Osteoblast (primary cell): ENCODE measurements at regions not wholly inside any gene's neighbourhood (a gene's known extent, or its start where the extent isn't known, plus 50 kb on each side); places are given as distances from the start of the nearest gene placed in this dataset.
A peak's percentile ranks its signal among the peaks of the same experiment; 100 is the strongest.

Source experiments
- DNase-seq: peaks from one replicate; pipeline ENCODE4 v3.0.0; 2011; ENCODE audit warnings: low spot score, mixed read lengths; ENCODE audit not compliant: insufficient read length; ENCODE audit errors: missing footprints
- H2AFZ ChIP-seq: 2 replicates; pipeline ENCODE4 v1.6.0; 2011; ENCODE audit warnings: mild to moderate bottlenecking, low read length
- H3K27ac ChIP-seq: 2 replicates; pipeline ENCODE4 v1.5.1; 2011; ENCODE audit warnings: mild to moderate bottlenecking, low read depth, low read length, moderate library complexity
- H3K27me3 ChIP-seq: 2 replicates; pipeline ENCODE4 v1.6.0; 2012; ENCODE audit warnings: mild to moderate bottlenecking, control low read depth, inconsistent platforms, low read length, moderate library complexity; ENCODE audit not compliant: insufficient read depth
- H3K36me3 ChIP-seq: 2 replicates; pipeline ENCODE4 v1.5.1; 2011; ENCODE audit warnings: mild to moderate bottlenecking, low read length, control low read depth, moderate library complexity; ENCODE audit not compliant: insufficient read depth
- H3K4me1 ChIP-seq: 2 replicates; pipeline ENCODE4 v1.5.1; 2011; ENCODE audit warnings: mild to moderate bottlenecking, low read length, control low read depth, moderate library complexity; ENCODE audit not compliant: insufficient read depth
- H3K4me2 ChIP-seq: 2 replicates; pipeline ENCODE4 v1.6.0; 2011; ENCODE audit warnings: mild to moderate bottlenecking, low read length; ENCODE audit not compliant: insufficient read depth
- H3K4me3 ChIP-seq: fragments of 200-600 bp; sonication (generic); 3 replicates; pipeline ENCODE4 v1.5.1; 2012; ENCODE audit warnings: mild to moderate bottlenecking, low read length, inconsistent platforms; ENCODE audit not compliant: insufficient read depth
- H3K79me2 ChIP-seq: 2 replicates; pipeline ENCODE4 v1.6.0; 2012; ENCODE audit warnings: mild to moderate bottlenecking, low read length, control low read depth, inconsistent platforms; ENCODE audit not compliant: insufficient read depth
- H3K9me3 ChIP-seq: 2 replicates; pipeline ENCODE4 v1.5.1; 2011; ENCODE audit warnings: low read depth, low read length, control low read depth
- H4K20me1 ChIP-seq: 2 replicates; pipeline ENCODE4 v1.6.0; 2012; ENCODE audit warnings: mild to moderate bottlenecking, low read length, control low read depth; ENCODE audit not compliant: insufficient read depth
- TF ChIP-seq, protein P1 (sequence below): IDR thresholded peaks from 2 replicates; pipeline ENCODE4 v1.5.1; 2011; ENCODE audit warnings: mild to moderate bottlenecking, low read depth, low read length, moderate library complexity; ENCODE audit errors: extremely low read depth

DNA sequence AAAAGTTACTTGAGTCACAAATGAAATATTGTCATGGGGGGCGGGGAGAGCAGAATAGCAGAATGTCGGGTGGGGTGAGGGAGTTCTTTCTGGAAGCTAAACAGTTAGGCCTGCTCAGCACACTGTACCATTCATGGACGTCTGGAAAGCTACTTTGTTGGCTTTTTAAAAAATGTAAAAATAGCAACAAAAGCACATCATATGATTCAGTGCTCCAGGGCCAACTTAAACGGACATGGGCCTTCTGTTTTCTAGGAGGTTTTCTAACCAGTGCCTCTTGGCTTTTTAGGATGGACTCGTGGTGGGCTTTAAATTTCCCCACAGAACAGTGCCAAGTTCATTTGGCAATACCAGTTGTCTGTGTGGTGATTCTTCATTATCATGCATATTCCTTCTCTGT lies 57.4 kb upstream of the CLCN4 start:
- Histone ChIP-seq H3K27ac (no peak overlapping the region), H3K4me3 (no peak overlapping the region)

DNA sequence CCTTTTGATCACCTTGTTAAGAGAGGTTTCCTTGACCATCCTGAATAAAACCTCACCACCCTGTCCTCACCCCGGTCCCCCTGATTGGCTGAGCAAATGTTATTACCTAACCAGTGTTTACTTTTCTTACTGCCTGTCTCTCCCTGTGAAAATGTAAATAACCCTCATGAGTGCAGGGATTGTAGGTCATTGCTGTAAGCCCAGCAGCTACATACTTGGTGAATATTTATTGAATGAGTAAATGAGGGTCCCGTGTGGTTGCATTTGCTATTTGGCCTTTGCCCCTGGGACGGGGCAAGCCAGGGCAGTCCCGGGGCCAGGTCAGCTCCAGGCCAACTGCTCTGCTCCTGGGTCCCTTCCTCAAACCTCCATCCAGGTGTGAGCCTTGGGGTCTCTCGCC lies 55.5 kb upstream of the CLCN4 start:
- Histone ChIP-seq H3K27ac (no peak overlapping the region), H2AFZ (no peak overlapping the region), H4K20me1 (no peaks in the 10 kb centered on the region), H3K9me3 (no peaks in the 10 kb centered on the region), H3K4me3 (no peak overlapping the region), H3K4me2 (no peak overlapping the region), H3K27me3 (no peaks in the 10 kb centered on the region), H3K36me3 (peaks cover 6% of the 10 kb centered on the region), H3K79me2 (no peaks in the 10 kb centered on the region), H3K4me1 (peaks cover 4% of the 10 kb centered on the region)
- DNase-seq, result no peak
- TF ChIP-seq, protein P1, sequence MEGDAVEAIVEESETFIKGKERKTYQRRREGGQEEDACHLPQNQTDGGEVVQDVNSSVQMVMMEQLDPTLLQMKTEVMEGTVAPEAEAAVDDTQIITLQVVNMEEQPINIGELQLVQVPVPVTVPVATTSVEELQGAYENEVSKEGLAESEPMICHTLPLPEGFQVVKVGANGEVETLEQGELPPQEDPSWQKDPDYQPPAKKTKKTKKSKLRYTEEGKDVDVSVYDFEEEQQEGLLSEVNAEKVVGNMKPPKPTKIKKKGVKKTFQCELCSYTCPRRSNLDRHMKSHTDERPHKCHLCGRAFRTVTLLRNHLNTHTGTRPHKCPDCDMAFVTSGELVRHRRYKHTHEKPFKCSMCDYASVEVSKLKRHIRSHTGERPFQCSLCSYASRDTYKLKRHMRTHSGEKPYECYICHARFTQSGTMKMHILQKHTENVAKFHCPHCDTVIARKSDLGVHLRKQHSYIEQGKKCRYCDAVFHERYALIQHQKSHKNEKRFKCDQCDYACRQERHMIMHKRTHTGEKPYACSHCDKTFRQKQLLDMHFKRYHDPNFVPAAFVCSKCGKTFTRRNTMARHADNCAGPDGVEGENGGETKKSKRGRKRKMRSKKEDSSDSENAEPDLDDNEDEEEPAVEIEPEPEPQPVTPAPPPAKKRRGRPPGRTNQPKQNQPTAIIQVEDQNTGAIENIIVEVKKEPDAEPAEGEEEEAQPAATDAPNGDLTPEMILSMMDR, result no peak

More for the DNA sequence above, 57.4 kb upstream of the CLCN4 start:
- Histone ChIP-seq H3K9me3 (no peaks in the 10 kb centered on the region), H3K4me1 (peaks cover 4% of the 10 kb centered on the region), H4K20me1 (no peaks in the 10 kb centered on the region), H3K27me3 (no peaks in the 10 kb centered on the region), H3K4me2 (no peak overlapping the region), H3K36me3 (peaks cover 15% of the 10 kb centered on the region), H3K79me2 (no peaks in the 10 kb centered on the region), H2AFZ (no peak overlapping the region)
- TF ChIP-seq, protein P1, result no peak
- no peak for DNase-seq

DNA sequence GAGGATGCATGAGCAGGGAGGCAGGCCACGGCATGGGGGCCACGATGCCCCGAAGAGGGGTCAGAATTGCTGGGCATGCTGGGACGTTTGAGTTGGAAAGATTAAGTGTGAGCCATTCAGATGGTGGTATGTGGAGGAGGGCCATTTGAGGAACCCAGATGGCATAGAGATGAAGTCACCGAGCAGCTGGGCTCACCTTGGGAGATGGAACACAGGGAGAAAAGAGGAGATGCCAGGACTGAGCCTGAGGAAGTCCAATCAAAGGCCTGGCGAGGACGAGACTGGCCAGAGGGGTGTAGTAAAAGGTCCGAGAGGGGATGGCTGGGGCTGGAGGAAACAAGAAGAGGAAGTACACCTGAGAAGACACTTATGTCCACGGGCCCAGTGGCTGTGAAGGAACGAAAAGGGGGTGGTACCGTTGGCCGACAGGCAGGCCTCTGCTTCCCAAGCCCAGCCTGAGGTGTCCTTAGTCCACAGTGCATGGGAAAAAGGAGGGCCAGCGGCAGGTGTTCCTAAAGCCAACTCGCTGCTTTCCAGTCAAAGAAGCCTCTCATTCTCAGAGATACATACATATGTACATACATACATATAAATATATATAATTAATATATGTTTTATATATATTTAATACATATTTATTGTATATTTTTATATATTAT lies 54.6 kb upstream of the CLCN4 start:
- peaks cover 4% of the 10 kb centered on the region for H3K4me1 ChIP-seq
- DNase-seq, result no peak
- no peak overlapping the region for H3K27ac ChIP-seq
- H3K4me3 ChIP-seq, result no peak overlapping the region
- no peaks in the 10 kb centered on the region for H3K27me3 ChIP-seq
- TF ChIP-seq, protein P1, result no peak
- no peaks in the 10 kb centered on the region for H3K9me3 ChIP-seq
- no peak overlapping the region for H2AFZ ChIP-seq
- no peaks in the 10 kb centered on the region for H3K79me2 ChIP-seq
- H3K36me3 ChIP-seq, result peaks cover 6% of the 10 kb centered on the region
- H3K4me2 ChIP-seq, result no peak overlapping the region
- no peaks in the 10 kb centered on the region for H4K20me1 ChIP-seq

DNA sequence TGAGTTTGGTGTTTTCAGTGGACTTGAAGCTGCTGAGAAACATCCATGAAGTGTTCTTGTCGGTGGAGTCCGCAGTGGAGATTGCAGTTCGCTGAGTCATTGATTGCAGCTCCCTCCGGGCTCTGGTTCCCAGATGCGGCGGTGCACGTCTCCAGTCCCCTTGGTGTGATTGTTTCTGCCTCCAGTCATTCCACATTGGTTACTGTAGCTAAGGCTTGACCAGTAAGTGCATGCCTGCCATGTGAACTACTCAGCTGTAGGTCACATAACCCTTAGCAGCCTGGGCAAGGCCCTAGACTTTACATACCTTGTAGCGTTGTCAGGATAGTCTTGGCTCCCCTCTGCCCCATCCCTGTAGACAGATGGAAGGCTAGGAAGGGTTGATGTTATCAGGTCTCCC lies 53.8 kb upstream of the CLCN4 start:
- peak; percentile 88 for DNase-seq
- Histone ChIP-seq H3K4me3 (no peak overlapping the region), H2AFZ (no peak overlapping the region), H3K4me1 (peaks cover 4% of the 10 kb centered on the region), H3K27ac (peak overlapping the region; percentile 78), H3K79me2 (no peaks in the 10 kb centered on the region), H3K9me3 (no peaks in the 10 kb centered on the region), H4K20me1 (no peaks in the 10 kb centered on the region), H3K4me2 (no peak overlapping the region), H3K27me3 (no peaks in the 10 kb centered on the region), H3K36me3 (peaks cover 6% of the 10 kb centered on the region)
- TF ChIP-seq, protein P1, result no peak
